ENCODE measurements at regions not wholly inside any gene's neighbourhood (a gene's known extent, or its start where the extent isn't known, plus 50 kb on each side); places are given as distances from the start of the nearest gene placed in this dataset.

- TF ChIP-seq ZBTB40 (IDR thresholded peaks at IDR 0.05; ENCODE audit: borderline replicate concordance) (no peak), PML (IDR thresholded peaks at IDR 0.05; ENCODE audit: low read length) (no peak), BHLHE40 (IDR thresholded peaks at IDR 0.05; ENCODE audit: borderline replicate concordance in 1 of 2, low read depth in 2 of 2, low read length in 1 of 2) (no peak), PAX8 (IDR thresholded peaks at IDR 0.05) (no peak), HDAC6 (IDR thresholded peaks at IDR 0.05; ENCODE audit: unreplicated experiment) (no peak), CREB1 (IDR thresholded peaks at IDR 0.05; ENCODE audit: low read depth) (no peak), POLR2A (IDR thresholded peaks at IDR 0.05; ENCODE audit: low read depth, low read length) (no peak), SUPT20H (IDR thresholded peaks at IDR 0.05; ENCODE audit: borderline replicate concordance, control insufficient read depth, low read depth, low read length) (no peak), SIN3A (IDR thresholded peaks at IDR 0.05; ENCODE audit: low read depth, low read length) (no peak), CBX5 (IDR thresholded peaks at IDR 0.05; ENCODE audit: low read depth) (no peak), MTA3 (IDR thresholded peaks at IDR 0.05; ENCODE audit: borderline replicate concordance, low read length) (no peak), YBX1 (IDR thresholded peaks at IDR 0.05) (no peak), PBX3 (IDR thresholded peaks at IDR 0.05; ENCODE audit: insufficient replicate concordance, low read depth, low read length) (no peak), EZH2 (IDR thresholded peaks at IDR 0.05; ENCODE audit: borderline replicate concordance, control insufficient read depth, low read depth, low read length) (no peak), CHD2 (IDR thresholded peaks at IDR 0.05; ENCODE audit: borderline replicate concordance, low read depth, low read length) (no peak), ZBED1 (IDR thresholded peaks at IDR 0.05; ENCODE audit: borderline replicate concordance) (no peak), TCF3 (IDR thresholded peaks at IDR 0.05; ENCODE audit: borderline replicate concordance, insufficient read depth, low read depth, low read length) (no peak), FOXK2 (IDR thresholded peaks at IDR 0.05) (no peak), BCLAF1 (IDR thresholded peaks at IDR 0.05) (no peak)
- RAD21 ChIA-PET (ENCODE audit: unreplicated experiment), result no interaction called here
- SMC1A ChIA-PET (ENCODE audit: uncharacterized antibody, unreplicated experiment), result no interaction called here
- Histone ChIP-seq H3K27me3 (replicated peaks in 1 of 2; ENCODE audit: control insufficient read depth in 2 of 2, insufficient read depth in 2 of 2, low read length in 1 of 2) (no peaks in the 10 kb centered on the region), H2AFZ (ENCODE audit: control insufficient read depth, low read depth, low read length) (no peak overlapping the region), H3K36me3 (ENCODE audit: control insufficient read depth in 2 of 2, insufficient read depth in 2 of 2, low read length in 1 of 2) (no peaks in the 10 kb centered on the region), H3K9me3 (replicated peaks; ENCODE audit: control insufficient read depth, insufficient read depth, low read length) (no peaks in the 10 kb centered on the region), H3K9ac (ENCODE audit: control insufficient read depth, insufficient read depth, low read length) (no peak overlapping the region), H3K4me3 (no peak overlapping the region), H3K4me2 (ENCODE audit: control insufficient read depth, insufficient read depth) (no peak overlapping the region), H3K79me2 (ENCODE audit: control insufficient read depth, insufficient read depth, low read length) (no peaks in the 10 kb centered on the region), H3K4me1 (ENCODE audit: control insufficient read depth, insufficient read depth, low read length) (no peaks in the 10 kb centered on the region), H3K27ac (ENCODE audit: control insufficient read depth, insufficient read depth) (no peak overlapping the region), H4K20me1 (ENCODE audit: control insufficient read depth, insufficient read depth) (no peaks in the 10 kb centered on the region)
- in situ Hi-C loops (cut with MboI) (no loop called here), intact Hi-C loops (cut with micrococcal nuclease; ENCODE audit: unreplicated experiment) (no loop called here)
- BruUV-seq (replicated peaks), result no TSS peak
- no peak for FAIRE-seq
- CTCF ChIA-PET, result no interaction called here
- 0% methylated on average over 2 of the region's 2 CpGs for WGBS (ENCODE audit: insufficient coverage, insufficient replicate concordance, low lambda C conversion rate, missing lambda C conversion rate)
- no peak for ATAC-seq
- DNase-seq (ENCODE audit: low read depth, low spot score), result no peak
- POLR2A ChIA-PET, result no interaction called here
Measured at GRCh38 chr5:152900332-152900731, 495.3 kb upstream of the NMUR2 start.
